Left ventricle myocardium inferior (tissue), 1 donor: ENCODE measurements at regions not wholly inside any gene's neighbourhood (a gene's known extent, or its start where the extent isn't known, plus 50 kb on each side); places are given as distances from the start of the nearest gene placed in this dataset.
"Not testable (repeated sequence)": the region's sequence is repeated elsewhere in the genome, so short reads cannot be mapped to it uniquely, and the experiment has no call there.

Experiments
- DNase-seq: peaks from one replicate; pipeline ENCODE4 v3.0.0-alpha.2; 2020
- H3K27ac ChIP-seq: fragments of 200-600 bp; replicated peaks from 2 replicates; pipeline ENCODE4 v1.8.0; 2021
- H3K27me3 ChIP-seq: fragments of 200-600 bp; 2 replicates; pipeline ENCODE4 v1.8.0; 2021; ENCODE audit warnings: low read depth
- H3K36me3 ChIP-seq: fragments of 200-600 bp; 2 replicates; pipeline ENCODE4 v1.8.0; 2021
- H3K4me1 ChIP-seq: fragments of 200-600 bp; 2 replicates; pipeline ENCODE4 v1.8.0; 2021
- H3K4me3 ChIP-seq: fragments of 200-600 bp; 2 replicates; pipeline ENCODE4 v1.8.0; 2021; ENCODE audit warnings: mild to moderate bottlenecking, moderate library complexity
- H3K9me3 ChIP-seq: fragments of 200-600 bp; replicated peaks from 2 replicates; pipeline ENCODE4 v1.8.0; 2021
- CTCF ChIP-seq: fragments of 200-600 bp; IDR thresholded peaks from 2 replicates; pipeline ENCODE4 v1.8.0; 2021; ENCODE audit warnings: antibody characterized with exemption, mild to moderate bottlenecking, borderline replicate concordance
- intact Hi-C: fragments of 100-400 bp; cut with micrococcal nuclease; formaldehyde crosslinking; loops from one replicate; pipeline ENCODE4 v1.11.0; 2022
- donor health status: DM: no; HTN: yes; CAD: no; lungs with severe emphysema.

GRCh38 chrX:40943093-40943641, 142.1 kb upstream of the USP9X start:
- Histone ChIP-seq H3K27ac (no peak overlapping the region), H3K27me3 (no peaks in the 10 kb centered on the region), H3K36me3 (no peaks in the 10 kb centered on the region), H3K4me3 (no peak overlapping the region), H3K4me1 (peaks cover 6% of the 10 kb centered on the region), H3K9me3 (no peaks in the 10 kb centered on the region)
- intact Hi-C loops: no loop called here
- DNase-seq: no peak
- TF ChIP-seq CTCF: no peak

- Histone ChIP-seq H3K4me3 (no peak overlapping the region), H3K9me3 (no peaks in the 10 kb centered on the region), H3K36me3 (no peaks in the 10 kb centered on the region), H3K4me1 (peaks cover 6% of the 10 kb centered on the region), H3K27me3 (no peaks in the 10 kb centered on the region), H3K27ac (peak overlapping the region; percentile 48)
- DNase-seq: no peak
- no peak for TF ChIP-seq CTCF
- intact Hi-C loops: no loop called here
Observed at GRCh38 chrX:40945361-40945713, 139.9 kb upstream of the USP9X start.

- intact Hi-C loops: no loop called here
Observed at GRCh38 chrX:40947276-40947675, 138.0 kb upstream of the USP9X start.

GRCh38 chrX:40949071-40949470, 136.2 kb upstream of the USP9X start:
- TF ChIP-seq CTCF: no peak

More at GRCh38 chrX:40947276-40947675, 138.0 kb upstream of the USP9X start:
- Histone ChIP-seq H3K4me1 (peaks cover 6% of the 10 kb centered on the region), H3K36me3 (no peaks in the 10 kb centered on the region), H3K27me3 (no peaks in the 10 kb centered on the region), H3K9me3 (no peaks in the 10 kb centered on the region), H3K4me3 (no peak overlapping the region), H3K27ac (no peak overlapping the region)
- no peak for TF ChIP-seq CTCF
- DNase-seq: no peak

GRCh38 chrX:40950546-40950945, 134.7 kb upstream of the USP9X start:
- Histone ChIP-seq H3K4me1 (no peaks in the 10 kb centered on the region), H3K36me3 (no peaks in the 10 kb centered on the region), H3K27ac (no peak overlapping the region), H3K27me3 (no peaks in the 10 kb centered on the region), H3K9me3 (no peaks in the 10 kb centered on the region), H3K4me3 (no peak overlapping the region)
- TF ChIP-seq CTCF: no peak
- intact Hi-C loops: no loop called here
- no peak for DNase-seq

More at GRCh38 chrX:40949071-40949470, 136.2 kb upstream of the USP9X start:
- Histone ChIP-seq H3K36me3 (no peaks in the 10 kb centered on the region), H3K9me3 (no peaks in the 10 kb centered on the region), H3K27me3 (no peaks in the 10 kb centered on the region), H3K4me3 (no peak overlapping the region), H3K27ac (no peak overlapping the region), H3K4me1 (peaks cover 6% of the 10 kb centered on the region)
- DNase-seq: no peak
- intact Hi-C loops: no loop called here

GRCh38 chrX:40951407-40951806, 133.8 kb upstream of the USP9X start:
- H3K9me3 ChIP-seq, DNase-seq, H3K27me3 ChIP-seq, H3K27ac ChIP-seq, H3K4me3 ChIP-seq, intact Hi-C loops, H3K4me1 ChIP-seq, H3K36me3 ChIP-seq: not testable (repeated sequence)
